H1 (cell line): ENCODE measurements at regions not wholly inside any gene's neighbourhood (a gene's known extent, or its start where the extent isn't known, plus 50 kb on each side); places are given as distances from the start of the nearest gene placed in this dataset.

ENCODE experiments used
- CTCF ChIA-PET: fragments of 300-600 bp; sonication (Branson Sonifier 250); formaldehyde crosslinking; loops from one replicate; lab custom pipeline; 2021; ENCODE audit not compliant: partially characterized antibody; lab: Charles Lee
- POLR2A ChIA-PET: fragments of 300-600 bp; sonication (Branson Sonifier 250); formaldehyde crosslinking; loops from one replicate; lab custom pipeline; 2021; ENCODE audit warnings: inconsistent platforms; ENCODE audit not compliant: partially characterized antibody; lab: Charles Lee
- DNase-seq, 2 experiments: peaks; one replicate each; pipeline versions ENCODE4 v3.0.0 to v3.0.0-alpha.2; 2010 to 2022; ENCODE audit warnings: low spot score in 2 of 2, low read depth in 1 of 2, mixed read lengths in 1 of 2
- FAIRE-seq: peaks from 2 replicates; lab custom pipeline; 2011; peaks lifted over from hg19 to GRCh38; lab: Jason Lieb, UNC
- H2AFZ ChIP-seq: 2 replicates; pipeline ENCODE4 v1.8.1; 2012; ENCODE audit warnings: low read length, inconsistent platforms
- H2AK5ac ChIP-seq: 2 replicates; pipeline ENCODE4 v1.6.1; 2013; ENCODE audit warnings: low read depth, low read length
- H2BK120ac ChIP-seq: replicated peaks from 2 replicates; pipeline ENCODE3; 2013; ENCODE audit warnings: low read depth, low read length, inconsistent platforms
- H2BK12ac ChIP-seq: 2 replicates; pipeline ENCODE4 v1.6.1; 2013; ENCODE audit warnings: low read depth, low read length
- H2BK15ac ChIP-seq: 2 replicates; pipeline ENCODE4 v1.6.1; 2013; ENCODE audit warnings: low read length
- H2BK20ac ChIP-seq: 2 replicates; pipeline ENCODE4 v1.6.1; 2013; ENCODE audit warnings: low read length
- H2BK5ac ChIP-seq: 2 replicates; pipeline ENCODE4 v1.6.1; 2013; ENCODE audit warnings: low read depth, low read length
- H3K14ac ChIP-seq: 2 replicates; pipeline ENCODE4 v1.6.1; 2013; ENCODE audit warnings: inconsistent platforms; ENCODE audit not compliant: insufficient read length
- H3K18ac ChIP-seq: 2 replicates; pipeline ENCODE4 v1.6.1; 2013; ENCODE audit warnings: low read length; ENCODE audit errors: extremely low read depth
- H3K23ac ChIP-seq: 2 replicates; pipeline ENCODE4 v1.6.1; 2013; ENCODE audit warnings: inconsistent platforms; ENCODE audit not compliant: insufficient read length
- H3K23me2 ChIP-seq: 2 replicates; pipeline ENCODE4 v1.6.1; 2013; ENCODE audit warnings: low read depth, low read length
- H3K27ac ChIP-seq: 2 replicates; pipeline ENCODE4 v1.6.1; 2011; ENCODE audit warnings: low read depth, low read length, inconsistent platforms
- H3K27me3 ChIP-seq, 4 experiments: replicated peaks in 1 of 4; 1 replicate in 1 of 4; 2 replicates in 3 of 4; pipeline versions ENCODE4 v1.6.1 to v1.8.1; 2011 to 2013; ENCODE audit warnings: low read length in 3 of 4, mild to moderate bottlenecking in 3 of 4, inconsistent platforms in 2 of 4, mixed read lengths in 2 of 4, moderate library complexity in 1 of 4; ENCODE audit not compliant: control insufficient read depth in 3 of 4, insufficient read depth in 3 of 4; ENCODE audit errors: extremely low read depth in 1 of 4
- H3K36me3 ChIP-seq, 4 experiments: 2 replicates each; pipeline versions ENCODE4 v1.6.1 to v1.8.1; 2011 to 2013; ENCODE audit warnings: mild to moderate bottlenecking in 4 of 4, low read length in 3 of 4, moderate library complexity in 2 of 4, control low read depth in 1 of 4, inconsistent platforms in 1 of 4; ENCODE audit not compliant: insufficient read depth in 4 of 4, control insufficient read depth in 2 of 4
- H3K4ac ChIP-seq: replicated peaks from 2 replicates; pipeline ENCODE3; 2013; ENCODE audit warnings: low read length, low read depth, mixed read lengths, inconsistent platforms; ENCODE audit not compliant: insufficient read length
- H3K4me1 ChIP-seq, 4 experiments: replicated peaks in 1 of 4; 1 replicate in 1 of 4; 2 replicates in 3 of 4; pipeline versions ENCODE4 v1.6.1 to v1.8.1; 2011 to 2013; ENCODE audit warnings: low read length in 3 of 4, inconsistent platforms in 2 of 4, mixed read lengths in 1 of 4; ENCODE audit not compliant: insufficient read depth in 4 of 4, control insufficient read depth in 3 of 4
- H3K4me2 ChIP-seq, 2 experiments: 2 replicates each; pipeline versions ENCODE4 v1.6.1 to v1.8.1; 2011 to 2013; ENCODE audit warnings: low read depth in 2 of 2, low read length in 2 of 2, control low read depth in 1 of 2, inconsistent platforms in 1 of 2, mild to moderate bottlenecking in 1 of 2; ENCODE audit not compliant: insufficient read depth in 1 of 2
- H3K4me3 ChIP-seq, 4 experiments: fragments of 200-600, 300-600 bp in 1 of 4; sonication (generic), shearing (Covaris generic), sonication (Bioruptor Twin) in 1 of 4; 2 replicates each; pipeline versions ENCODE4 v1.5.1 to v1.8.1; 2011 to 2016; ENCODE audit warnings: low read length in 4 of 4, low read depth in 3 of 4, control low read depth in 2 of 4, inconsistent platforms in 2 of 4, mild to moderate bottlenecking in 2 of 4, mixed read lengths in 1 of 4, moderate library complexity in 1 of 4; ENCODE audit not compliant: insufficient read depth in 2 of 4; ENCODE audit errors: extremely low read depth in 1 of 4
- H3K56ac ChIP-seq: replicated peaks from 2 replicates; pipeline ENCODE3; 2013; ENCODE audit warnings: low read depth, mild to moderate bottlenecking, mixed read lengths, low read length, inconsistent platforms; ENCODE audit not compliant: insufficient read length
- H3K79me1 ChIP-seq: 2 replicates; pipeline ENCODE4 v1.6.1; 2013; ENCODE audit warnings: low read depth, low read length, control low read depth
- H3K79me2 ChIP-seq, 2 experiments: 2 replicates each; pipeline versions ENCODE4 v1.6.1 to v1.8.1; 2012 to 2013; ENCODE audit warnings: low read length in 2 of 2, mild to moderate bottlenecking in 2 of 2, inconsistent platforms in 1 of 2; ENCODE audit not compliant: insufficient read depth in 2 of 2, control insufficient read depth in 1 of 2
- H3K9ac ChIP-seq, 4 experiments: replicated peaks in 1 of 4; 1 replicate in 1 of 4; 2 replicates in 3 of 4; pipeline versions ENCODE4 v1.6.1 to v1.8.1; 2011 to 2013; ENCODE audit warnings: low read depth in 3 of 4, low read length in 3 of 4, control low read depth in 2 of 4, mild to moderate bottlenecking in 2 of 4, moderate library complexity in 2 of 4, inconsistent platforms in 1 of 4; ENCODE audit errors: extremely low read depth in 1 of 4
- H3K9me3 ChIP-seq, 2 experiments: 2 replicates each; pipeline versions ENCODE4 v1.6.1 to v1.8.1; 2012 to 2013; ENCODE audit warnings: mild to moderate bottlenecking in 2 of 2, moderate library complexity in 2 of 2, control low read depth in 1 of 2, inconsistent platforms in 1 of 2, low read depth in 1 of 2, low read length in 1 of 2, mixed read lengths in 1 of 2; ENCODE audit not compliant: insufficient read depth in 2 of 2
- H4K20me1 ChIP-seq, 2 experiments: replicated peaks in 1 of 2; 2 replicates each; pipeline versions ENCODE3 to v1.8.1; 2011 to 2013; ENCODE audit warnings: inconsistent platforms in 2 of 2, low read length in 2 of 2, mild to moderate bottlenecking in 1 of 2; ENCODE audit not compliant: insufficient read depth in 2 of 2, control insufficient read depth in 1 of 2
- H4K5ac ChIP-seq: 2 replicates; pipeline ENCODE4 v1.6.1; 2013; ENCODE audit warnings: low read length, low read depth, mixed read lengths, inconsistent platforms; ENCODE audit not compliant: insufficient read length
- H4K8ac ChIP-seq: 2 replicates; pipeline ENCODE4 v1.8.0; 2013; ENCODE audit warnings: mild to moderate bottlenecking, moderate library complexity, low read length, inconsistent platforms; ENCODE audit not compliant: insufficient read depth; ENCODE audit errors: extremely low read depth
- H4K91ac ChIP-seq: replicated peaks from 2 replicates; pipeline ENCODE3; 2013; ENCODE audit warnings: low read length, mixed read lengths, inconsistent platforms; ENCODE audit not compliant: insufficient read length
- CBX8 ChIP-seq: fragments of 300-800, 300-1000 bp; sonication (generic); IDR thresholded peaks from 2 replicates; pipeline ENCODE4 v1.7.1; 2016; ENCODE audit warnings: low read depth, low read length, borderline replicate concordance
- KDM4A ChIP-seq: IDR thresholded peaks from one replicate; pipeline ENCODE4 v1.7.1; 2012; ENCODE audit warnings: low read depth, mild to moderate bottlenecking, moderate library complexity, low read length, inconsistent platforms; ENCODE audit not compliant: severe bottlenecking
- POLR2AphosphoS5 ChIP-seq: IDR thresholded peaks from 2 replicates; pipeline ENCODE4 v1.6.1; 2011; ENCODE audit warnings: low read depth, low read length
- WGBS, 2 experiments: shearing (Covaris generic) in 1 of 2; methylation state at CpG; one replicate each; pipeline versions ENCODE4 v1.1.6 to v1.1.7; 2013 to 2015; ENCODE audit warnings: low lambda C conversion rate in 2 of 2, mixed read lengths in 2 of 2, inconsistent platforms in 1 of 2, low coverage in 1 of 2, missing lambda C conversion rate in 1 of 2; ENCODE audit not compliant: insufficient replicate concordance in 2 of 2, insufficient coverage in 1 of 2, insufficient read length in 1 of 2; ENCODE audit errors: extremely low coverage in 1 of 2, missing lambda C conversion rate in 1 of 2; 5-methylcytosine and 5-hydroxymethylcytosine counted together

DNA sequence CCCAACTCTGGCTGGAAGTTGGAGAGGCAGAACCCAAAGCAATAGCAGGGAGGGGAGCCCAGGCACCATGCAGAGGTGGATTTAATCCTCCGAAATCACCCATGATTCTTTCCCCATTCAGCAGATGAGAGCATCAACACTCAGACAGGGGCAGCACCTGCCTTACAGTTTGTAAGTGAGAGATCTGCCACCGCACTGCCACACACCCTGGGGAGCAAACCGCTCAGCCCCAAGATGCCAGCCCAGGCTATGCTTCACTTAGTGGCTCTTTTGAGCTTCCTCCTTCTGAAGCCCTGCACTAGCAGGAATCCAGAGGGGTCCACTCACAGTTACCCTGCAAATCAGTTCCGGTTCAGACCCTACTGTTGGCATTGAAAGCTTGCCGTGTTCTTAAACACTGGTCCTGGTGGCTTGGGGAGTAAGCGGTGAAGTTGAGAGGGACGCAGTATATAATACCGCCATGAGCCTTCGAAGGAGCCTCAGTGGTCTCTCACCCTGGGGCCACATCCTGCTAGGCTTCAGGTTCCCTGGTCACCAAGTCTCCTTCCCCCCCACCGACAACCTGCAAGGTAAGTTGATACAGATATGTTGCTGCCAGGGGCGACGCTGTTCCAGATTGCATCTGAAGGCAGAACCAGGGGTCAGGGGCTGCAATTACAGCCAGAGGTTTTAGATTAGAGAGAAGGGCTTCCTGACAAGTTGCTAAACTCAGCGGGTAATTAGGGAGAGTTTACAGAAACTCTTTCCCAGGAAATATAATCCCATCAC is 72.0 kb upstream of the CCND2 start:
- Histone ChIP-seq H3K79me2 (no peaks in the 10 kb centered on the region), H2AFZ (no peak overlapping the region), H2BK5ac (peak overlapping the region; percentile 11; the same call in 1 of the 2 replicates), H3K27me3 (no peaks in the 10 kb centered on the region), H3K23ac (no peak overlapping the region), H3K23me2 (no peaks in the 10 kb centered on the region), H4K8ac (no peak overlapping the region), H4K20me1 (no peaks in the 10 kb centered on the region), H2BK120ac (peak overlapping the region; percentile 40), H3K4me3 (0 out of 8 replicates have a peak overlapping the region, but pooled peaks of 1 of the 4 experiments have one; percentile 7), H3K18ac (peak overlapping the region; percentile 3; the same call in 1 of the 2 replicates), H3K4me1 (peaks cover 2 to 34% (median 25%) of the 10 kb centered on the region in 4 experiments; a peak in 6 of 7 replicates), H3K56ac (no peak overlapping the region), H4K91ac (peak overlapping the region; percentile 45), H3K36me3 (no peaks in the 10 kb centered on the region), H3K14ac (no peak overlapping the region), H3K9ac (no peak overlapping the region), H3K4ac (peak overlapping the region; percentile 1), H2BK20ac (peak overlapping the region; percentile 56; the same call in 1 of the 2 replicates), H4K5ac (no peak overlapping the region), H2AK5ac (peak overlapping the region; percentile 58), H3K27ac (no peak overlapping the region), H3K79me1 (no peaks in the 10 kb centered on the region), H3K4me2 (no peak overlapping the region), H2BK12ac (peak overlapping the region; percentile 42; the same call in 1 of the 2 replicates), H3K9me3 (peaks cover 0 to 4% of the 10 kb centered on the region in 2 experiments; a peak in 1 of 4 replicates), H2BK15ac (0 out of 2 replicates have a peak overlapping the region, but pooled peaks have one; percentile 63)
- TF ChIP-seq POLR2AphosphoS5 (no peak), CBX8 (no peak), KDM4A (no peak)
- CTCF ChIA-PET = interaction anchor here (0.6 to 1.8 kb wide), 5 partner anchors 10 to 316 kb away, joined by 3 to 5 read pairs (median 4); no protein-coding TSS in a partner anchor
- 91% methylated on average over 13 of the region's 13 CpGs; no CpG with 5 or more reads in 1 of the 2 experiments for WGBS, 2 experiments
- FAIRE-seq = no peak
- POLR2A ChIA-PET = interaction anchor here (0.6 to 1.1 kb wide), 5 partner anchors 11 to 94 kb away, joined by 3 to 4 read pairs (median 3); no protein-coding TSS in a partner anchor
- DNase-seq = no peak
